ENCODE measurements at regions not wholly inside any gene's neighbourhood (a gene's known extent, or its start where the extent isn't known, plus 50 kb on each side); places are given as distances from the start of the nearest gene placed in this dataset.

DNA sequence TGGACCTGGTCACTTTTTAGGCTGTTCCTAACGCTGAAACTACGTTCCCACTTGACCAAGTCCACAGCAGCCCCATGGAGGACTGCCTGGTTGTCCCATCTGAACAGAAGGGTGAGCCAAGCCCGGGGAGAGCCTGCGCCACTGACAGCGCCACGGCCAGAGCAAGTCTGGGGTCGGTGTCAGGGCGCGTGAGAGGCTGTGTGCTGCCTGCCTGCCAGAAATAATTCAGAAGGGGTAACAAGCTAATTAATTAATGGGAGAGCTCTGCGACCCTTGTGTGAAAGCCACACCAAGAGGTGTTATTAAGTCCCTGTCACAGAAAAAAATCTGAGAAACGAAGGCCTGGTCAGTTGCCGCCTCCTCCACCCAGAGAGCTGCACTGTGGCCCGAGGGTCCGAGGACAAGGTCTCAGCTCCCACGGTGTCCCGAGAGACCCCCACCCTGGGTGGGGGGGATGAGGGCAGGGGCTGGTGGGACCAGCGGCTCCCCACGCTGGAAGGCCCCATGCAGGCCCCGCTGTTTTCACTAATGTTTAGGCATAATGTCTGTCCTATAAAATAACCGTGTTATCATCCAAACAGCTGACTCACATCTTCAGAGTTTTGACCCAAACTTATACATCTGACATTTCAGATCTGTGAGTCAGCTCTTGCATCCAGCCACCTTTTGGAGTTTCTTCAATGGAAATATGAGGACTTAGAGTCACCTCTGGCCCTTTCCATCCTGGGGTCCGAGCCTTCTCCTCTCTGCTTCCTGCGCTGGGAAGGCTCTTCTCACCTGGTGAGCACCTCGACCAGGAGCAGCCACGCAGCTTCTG lies 58.5 kb downstream of the DLL1 start:
- H3K27ac ChIP-seq: no peak overlapping the region
- TF ChIP-seq, protein P1, sequence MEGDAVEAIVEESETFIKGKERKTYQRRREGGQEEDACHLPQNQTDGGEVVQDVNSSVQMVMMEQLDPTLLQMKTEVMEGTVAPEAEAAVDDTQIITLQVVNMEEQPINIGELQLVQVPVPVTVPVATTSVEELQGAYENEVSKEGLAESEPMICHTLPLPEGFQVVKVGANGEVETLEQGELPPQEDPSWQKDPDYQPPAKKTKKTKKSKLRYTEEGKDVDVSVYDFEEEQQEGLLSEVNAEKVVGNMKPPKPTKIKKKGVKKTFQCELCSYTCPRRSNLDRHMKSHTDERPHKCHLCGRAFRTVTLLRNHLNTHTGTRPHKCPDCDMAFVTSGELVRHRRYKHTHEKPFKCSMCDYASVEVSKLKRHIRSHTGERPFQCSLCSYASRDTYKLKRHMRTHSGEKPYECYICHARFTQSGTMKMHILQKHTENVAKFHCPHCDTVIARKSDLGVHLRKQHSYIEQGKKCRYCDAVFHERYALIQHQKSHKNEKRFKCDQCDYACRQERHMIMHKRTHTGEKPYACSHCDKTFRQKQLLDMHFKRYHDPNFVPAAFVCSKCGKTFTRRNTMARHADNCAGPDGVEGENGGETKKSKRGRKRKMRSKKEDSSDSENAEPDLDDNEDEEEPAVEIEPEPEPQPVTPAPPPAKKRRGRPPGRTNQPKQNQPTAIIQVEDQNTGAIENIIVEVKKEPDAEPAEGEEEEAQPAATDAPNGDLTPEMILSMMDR (conservative IDR thresholded peaks at IDR 0.05): no peak
- TF ChIP-seq ZFX (IDR thresholded peaks at IDR 0.05): no peak

- TF ChIP-seq, protein P1 (conservative IDR thresholded peaks at IDR 0.05): no peak
- no peak for TF ChIP-seq ZFX (IDR thresholded peaks at IDR 0.05)
- H3K27ac ChIP-seq: no peak overlapping the region
Observed at GRCh38 chr6:170231293-170232185, 59.3 kb downstream of the DLL1 start.

DNA sequence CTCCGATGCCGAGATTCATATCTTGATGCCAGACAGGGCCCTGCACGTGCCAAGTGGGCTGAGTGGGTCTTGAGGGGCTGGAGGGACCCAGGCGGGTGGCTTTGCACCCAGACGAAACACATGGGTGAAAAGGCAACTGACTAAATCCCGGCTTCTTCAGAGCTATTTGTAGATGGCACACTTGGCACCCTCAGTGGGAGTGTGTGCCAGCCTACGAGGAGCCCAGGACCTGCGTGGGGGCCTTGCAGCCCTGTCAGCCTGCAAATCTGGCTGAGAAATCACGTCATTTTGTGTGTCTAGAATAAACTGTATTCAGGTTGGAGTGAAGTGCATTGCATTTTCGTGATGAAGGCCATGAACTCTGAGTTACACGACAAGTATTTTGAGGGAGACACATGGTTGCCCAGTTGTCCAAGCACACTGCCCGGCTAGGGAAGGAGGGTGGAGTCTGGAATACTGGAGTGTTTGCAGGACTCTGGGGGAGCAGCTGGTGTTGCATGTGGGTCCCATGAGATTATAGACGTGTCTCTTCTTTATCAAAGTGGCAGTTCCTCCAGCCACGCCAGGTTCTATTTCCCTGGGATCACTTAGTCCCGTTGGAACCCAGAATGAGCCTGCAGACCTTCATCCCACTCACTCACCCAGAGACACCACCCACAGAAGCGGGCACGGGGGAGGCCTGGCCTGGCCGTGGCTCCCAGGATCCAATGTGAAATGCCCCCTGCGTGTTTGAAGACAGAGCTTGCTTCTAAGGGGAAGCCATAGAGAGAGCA lies 60.2 kb downstream of the DLL1 start:
- TF ChIP-seq, protein P1 (conservative IDR thresholded peaks at IDR 0.05): no peak
- TF ChIP-seq ZFX (IDR thresholded peaks at IDR 0.05): no peak
- no peak overlapping the region for H3K27ac ChIP-seq

GRCh38 chr6:170229851-170230519 lies 60.9 kb downstream of the DLL1 start:
- H3K27ac ChIP-seq: no peak overlapping the region
- TF ChIP-seq, protein P1 (conservative IDR thresholded peaks at IDR 0.05): no peak
- no peak for TF ChIP-seq ZFX (IDR thresholded peaks at IDR 0.05)

DNA sequence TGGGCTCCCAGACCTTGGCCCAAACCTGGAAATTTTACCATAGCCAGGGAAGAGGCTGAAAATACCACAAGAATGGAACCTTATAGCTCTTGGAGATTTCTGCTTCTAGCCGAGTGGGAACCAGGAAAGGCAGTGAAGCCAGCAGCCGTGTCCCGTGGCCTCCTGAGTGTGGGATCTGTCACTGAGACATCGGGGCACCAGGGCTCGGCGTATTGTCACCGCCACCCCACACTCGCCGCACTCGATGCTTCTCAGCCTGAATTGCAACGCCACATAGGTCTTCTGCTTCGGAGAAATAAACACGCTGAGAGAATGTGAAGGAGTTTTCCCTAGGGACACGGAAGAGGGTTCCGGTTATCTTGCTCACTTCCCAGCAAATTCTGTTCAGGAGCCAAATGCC lies 61.5 kb downstream of the DLL1 start:
- TF ChIP-seq, protein P1 (conservative IDR thresholded peaks at IDR 0.05): no peak
- TF ChIP-seq ZFX (IDR thresholded peaks at IDR 0.05): no peak
- H3K27ac ChIP-seq: no peak overlapping the region

- no peak overlapping the region for H3K27ac ChIP-seq
- no peak for TF ChIP-seq ZFX (IDR thresholded peaks at IDR 0.05)
- TF ChIP-seq, protein P1 (conservative IDR thresholded peaks at IDR 0.05): no peak
Observed at GRCh38 chr6:170228946-170229310, 62.0 kb downstream of the DLL1 start.

Measured in C4-2B (cell line).